Muscle layer of colon (tissue), 2 donors: ENCODE measurements at regions not wholly inside any gene's neighbourhood (a gene's known extent, or its start where the extent isn't known, plus 50 kb on each side); places are given as distances from the start of the nearest gene placed in this dataset.

Experiments
- H3K27ac ChIP-seq: one replicate; pipeline ENCODE4 v1.7.0; 2013; ENCODE audit warnings: low read depth, mild to moderate bottlenecking, low read length, moderate library complexity
- H3K27me3 ChIP-seq, 2 donors: one replicate each; pipeline ENCODE4 v1.7.0; 2013; ENCODE audit warnings: low read length in 2 of 2, mild to moderate bottlenecking in 2 of 2; ENCODE audit not compliant: insufficient read depth in 2 of 2, control insufficient read depth in 1 of 2
- H3K36me3 ChIP-seq: one replicate; pipeline ENCODE4 v1.7.0; 2013; ENCODE audit warnings: mild to moderate bottlenecking, low read length; ENCODE audit not compliant: insufficient read depth
- H3K4me1 ChIP-seq: one replicate; pipeline ENCODE4 v1.7.0; 2013; ENCODE audit warnings: mild to moderate bottlenecking, low read length; ENCODE audit not compliant: insufficient read depth
- H3K4me3 ChIP-seq, 2 donors: one replicate each; pipeline ENCODE4 v1.7.0; 2013; ENCODE audit warnings: low read length in 2 of 2, low read depth in 1 of 2, mild to moderate bottlenecking in 1 of 2, moderate library complexity in 1 of 2
- H3K9ac ChIP-seq: one replicate; pipeline ENCODE4 v1.7.0; 2013; ENCODE audit warnings: low read length
- H3K9me3 ChIP-seq: one replicate; pipeline ENCODE4 v1.7.0; 2013; ENCODE audit warnings: mild to moderate bottlenecking, low read length
- donor health status: abdominal sarcoma.
- donor health status: Adenocarcinoma of cecum.

DNA sequence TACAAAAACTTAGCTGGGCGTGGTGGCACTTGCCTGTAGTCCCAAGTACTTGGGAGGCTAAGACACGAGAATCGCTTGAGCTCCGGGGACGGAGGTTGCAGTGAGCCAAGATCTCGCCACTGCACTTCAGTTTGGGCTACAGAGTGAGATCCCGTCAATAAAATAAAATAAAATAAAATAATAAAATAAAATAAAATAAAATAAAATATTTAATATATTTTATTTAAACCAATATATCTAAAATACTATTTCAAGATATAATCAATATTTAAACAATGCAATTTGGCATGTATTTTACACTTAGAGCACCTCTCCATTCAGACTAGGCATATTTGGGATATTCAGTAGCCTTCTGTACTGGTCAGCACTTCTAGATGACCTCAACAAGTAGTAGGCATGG, 142.1 kb downstream of the FOXA2 start:
- Histone ChIP-seq H3K36me3 (no peaks in the 10 kb centered on the region), H3K4me1 (peaks cover 7% of the 10 kb centered on the region), H3K27ac (no peak overlapping the region), H3K27me3 (no peaks in the 10 kb centered on the region), H3K4me3 (no peak overlapping the region), H3K9me3 (no peaks in the 10 kb centered on the region), H3K9ac (no peak overlapping the region)

DNA sequence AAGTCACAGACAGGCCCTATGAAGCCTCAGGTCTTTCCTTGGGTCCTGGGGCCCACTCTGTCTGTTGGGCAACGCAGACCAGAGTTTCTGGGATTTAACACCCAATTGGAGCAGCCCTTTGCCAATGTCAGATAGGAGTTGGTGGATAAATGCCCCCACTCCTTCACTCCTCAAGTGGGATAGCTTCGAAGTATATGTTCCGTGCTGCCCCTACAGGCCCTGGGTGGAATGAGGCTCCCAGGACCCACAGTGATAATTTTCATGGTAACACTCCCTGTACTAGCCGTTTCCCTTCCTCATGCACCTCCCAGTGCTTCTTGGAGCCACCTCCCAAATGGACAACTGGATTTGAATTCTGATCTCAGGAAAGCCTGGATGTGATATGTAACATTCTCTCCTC, 145.4 kb downstream of the FOXA2 start:
- H3K9me3 ChIP-seq: peaks cover 5% of the 10 kb centered on the region
- H3K9ac ChIP-seq: no peak overlapping the region
- H3K27me3 ChIP-seq: no peaks in the 10 kb centered on the region
- no peaks in the 10 kb centered on the region for H3K4me1 ChIP-seq
- H3K4me3 ChIP-seq: no peak overlapping the region
- no peak overlapping the region for H3K27ac ChIP-seq
- no peaks in the 10 kb centered on the region for H3K36me3 ChIP-seq

DNA sequence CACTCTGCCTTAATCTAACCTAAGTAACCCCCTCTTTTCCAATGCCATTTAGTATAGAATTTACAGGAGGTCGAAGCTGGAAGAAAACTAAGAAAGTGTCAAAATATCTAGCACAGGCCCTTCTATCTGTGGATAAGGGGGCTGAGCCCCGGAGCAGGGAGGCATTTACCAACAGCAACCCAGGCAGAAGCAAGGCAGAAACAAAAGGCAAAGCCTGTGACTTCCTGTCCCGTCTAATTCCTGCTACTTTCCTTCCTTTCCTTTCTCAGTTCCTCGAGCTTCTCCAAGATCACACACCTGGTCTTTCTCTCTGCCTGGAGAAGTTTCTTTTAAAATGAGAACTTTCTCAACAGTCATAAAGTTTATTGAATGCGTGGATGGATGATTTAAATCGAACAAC, 146.0 kb downstream of the FOXA2 start:
- Histone ChIP-seq H3K36me3 (no peaks in the 10 kb centered on the region), H3K9ac (no peak overlapping the region), H3K4me1 (no peaks in the 10 kb centered on the region), H3K9me3 (peaks cover 5% of the 10 kb centered on the region), H3K27ac (no peak overlapping the region), H3K4me3 (no peak overlapping the region), H3K27me3 (no peaks in the 10 kb centered on the region)

DNA sequence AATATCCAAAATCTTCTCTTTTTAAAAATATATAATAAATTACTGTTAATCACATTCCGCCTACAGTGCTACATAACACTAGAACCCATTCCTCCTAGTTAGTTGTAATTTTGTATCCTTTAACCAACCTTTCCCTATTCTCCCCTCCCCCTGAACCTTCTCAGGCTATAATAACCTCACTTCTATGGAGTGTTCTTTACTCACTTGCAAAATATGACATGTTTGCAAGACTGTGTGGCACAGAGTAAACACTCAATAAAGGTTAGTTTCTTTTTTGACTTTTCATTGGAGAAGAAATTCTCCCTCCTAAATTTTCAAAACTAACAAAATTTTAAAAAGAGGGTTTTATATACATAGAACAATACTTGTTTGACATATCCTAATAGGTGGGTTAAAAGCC, 147.0 kb downstream of the FOXA2 start:
- H3K9ac ChIP-seq: no peak overlapping the region
- H3K27ac ChIP-seq: no peak overlapping the region
- no peaks in the 10 kb centered on the region for H3K4me1 ChIP-seq
- H3K4me3 ChIP-seq: no peak overlapping the region
- no peaks in the 10 kb centered on the region for H3K27me3 ChIP-seq
- no peaks in the 10 kb centered on the region for H3K36me3 ChIP-seq
- peaks cover 5% of the 10 kb centered on the region for H3K9me3 ChIP-seq

DNA sequence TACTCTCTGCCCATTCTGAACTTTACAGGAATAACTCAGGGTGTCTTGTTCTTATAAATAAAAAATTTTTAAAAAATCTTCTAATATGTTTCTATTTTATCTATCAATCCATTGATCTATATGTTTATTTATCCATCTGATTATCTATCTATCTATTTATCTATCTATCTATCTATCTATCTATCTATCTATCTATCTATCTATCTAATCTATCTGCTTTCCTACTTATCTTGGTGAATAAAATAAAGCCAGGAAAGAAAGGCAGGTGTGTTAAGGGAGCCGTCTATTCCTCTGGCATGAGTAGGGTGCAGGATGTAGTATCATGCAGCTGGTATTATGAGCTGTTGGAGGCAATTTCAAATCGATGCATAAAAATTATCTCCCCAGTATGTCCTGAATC, 153.0 kb downstream of the FOXA2 start:
- peaks cover 5% of the 10 kb centered on the region for H3K9me3 ChIP-seq
- H3K36me3 ChIP-seq: no peaks in the 10 kb centered on the region
- H3K27me3 ChIP-seq: no peaks in the 10 kb centered on the region
- H3K9ac ChIP-seq: no peak overlapping the region
- no peak overlapping the region for H3K4me3 ChIP-seq
- H3K27ac ChIP-seq: no peak overlapping the region
- H3K4me1 ChIP-seq: no peaks in the 10 kb centered on the region

DNA sequence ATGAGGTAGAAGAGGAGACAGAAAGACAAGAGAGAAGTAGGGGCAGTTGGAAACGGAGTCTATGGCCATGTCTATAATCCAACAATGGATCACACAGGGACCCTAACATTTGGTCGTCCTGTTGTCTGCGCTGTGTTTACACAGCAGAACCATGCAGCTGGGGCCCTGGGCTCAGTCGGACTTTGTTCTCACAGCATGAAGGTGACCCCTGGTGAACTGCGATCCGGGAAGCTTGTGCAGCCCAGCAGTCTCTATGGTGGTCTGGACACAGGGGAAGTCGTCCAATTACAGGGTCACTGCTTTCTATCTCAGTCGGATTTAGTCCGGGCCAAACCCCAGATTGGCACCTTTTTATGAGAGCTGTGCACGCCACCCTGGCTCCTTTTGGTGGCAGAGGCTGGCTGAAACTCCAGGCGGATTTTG, 153.6 kb downstream of the FOXA2 start:
- no peak overlapping the region for H3K27ac ChIP-seq
- H3K36me3 ChIP-seq: no peaks in the 10 kb centered on the region
- peaks cover 5% of the 10 kb centered on the region for H3K9me3 ChIP-seq
- H3K27me3 ChIP-seq: no peaks in the 10 kb centered on the region
- H3K4me3 ChIP-seq: no peak overlapping the region
- H3K9ac ChIP-seq: no peak overlapping the region
- no peaks in the 10 kb centered on the region for H3K4me1 ChIP-seq

DNA sequence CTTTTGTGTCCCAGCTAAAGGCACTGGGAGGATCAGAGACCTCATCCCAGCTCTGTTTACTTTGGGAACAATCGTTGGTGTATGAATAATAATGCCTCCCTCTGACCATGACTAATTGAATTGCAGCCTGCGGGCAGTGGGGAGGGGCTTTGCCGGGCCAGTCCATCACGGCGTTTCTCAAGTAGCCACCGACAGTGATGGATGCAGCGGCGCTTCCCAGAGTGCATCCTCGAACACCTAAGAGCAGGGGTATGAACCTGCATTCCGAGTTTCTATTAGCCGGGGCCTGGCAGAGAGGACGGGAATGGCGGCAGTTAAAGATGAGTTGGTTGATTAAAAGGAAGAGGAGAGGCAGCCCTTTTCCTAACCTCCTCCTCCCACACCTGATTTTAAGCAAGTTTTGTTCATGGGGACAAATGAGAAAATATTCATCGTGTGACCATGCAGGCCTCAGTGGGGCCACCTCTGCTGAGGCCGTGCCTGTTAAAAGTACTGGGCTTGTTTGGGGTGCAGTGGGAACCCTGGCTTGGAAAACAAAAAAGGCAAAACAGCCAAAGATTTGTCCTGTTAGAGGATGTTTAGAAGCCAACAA, 154.1 kb downstream of the FOXA2 start:
- Histone ChIP-seq H3K4me1 (no peaks in the 10 kb centered on the region), H3K9ac (no peak overlapping the region), H3K9me3 (peaks cover 5% of the 10 kb centered on the region), H3K4me3 (no peak overlapping the region), H3K27ac (no peak overlapping the region), H3K36me3 (no peaks in the 10 kb centered on the region), H3K27me3 (no peaks in the 10 kb centered on the region)

DNA sequence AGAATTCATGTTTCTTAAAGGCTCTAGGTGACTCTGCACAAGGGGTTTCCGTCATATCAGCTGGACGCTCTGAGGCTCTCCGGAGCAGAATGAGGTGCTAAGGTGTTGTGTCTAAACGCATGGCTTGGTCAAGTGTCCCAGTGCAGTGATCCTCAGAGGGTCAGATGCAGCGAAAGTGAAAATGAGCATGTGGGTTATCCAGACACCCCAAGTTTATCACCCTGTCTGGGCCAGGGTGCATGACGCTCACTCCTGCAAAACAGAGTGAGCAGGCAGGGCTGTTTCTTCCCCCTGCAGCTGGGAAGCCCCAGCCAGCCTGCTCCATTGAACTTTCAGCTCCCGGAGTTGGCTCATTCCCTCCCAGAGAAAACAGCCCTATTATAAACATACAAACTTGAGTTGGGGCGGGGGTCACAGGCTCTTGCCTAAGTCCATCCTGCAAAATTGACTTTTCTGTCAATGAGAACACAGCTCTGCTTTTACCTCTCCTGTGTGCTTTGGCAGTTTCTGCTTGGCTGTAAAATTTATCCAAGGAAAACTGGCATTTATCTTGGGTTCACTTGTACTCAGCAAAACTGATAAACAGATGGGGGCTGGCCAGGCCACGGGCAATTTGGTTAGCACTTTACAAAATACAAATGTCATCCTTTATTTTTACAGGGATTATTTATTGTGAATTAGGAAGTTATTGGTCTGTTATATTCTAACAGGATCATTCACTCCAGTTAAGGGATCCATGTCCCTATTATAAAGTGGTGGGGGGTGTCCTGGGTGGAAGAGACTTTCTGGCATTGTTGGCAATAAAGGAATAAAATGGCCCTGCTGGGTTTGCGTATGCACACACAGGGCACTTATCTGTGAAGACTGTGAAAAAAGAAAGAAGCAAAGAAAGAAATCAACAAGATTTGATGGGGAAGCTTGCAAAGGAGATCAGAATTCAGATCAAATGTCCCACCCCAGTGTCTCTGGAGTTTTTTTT, 154.9 kb downstream of the FOXA2 start:
- Histone ChIP-seq H3K4me1 (no peaks in the 10 kb centered on the region), H3K9ac (no peak overlapping the region), H3K36me3 (no peaks in the 10 kb centered on the region), H3K27me3 (no peaks in the 10 kb centered on the region), H3K4me3 (no peak overlapping the region), H3K27ac (no peak overlapping the region), H3K9me3 (peaks cover under 1% of the 10 kb centered on the region)

DNA sequence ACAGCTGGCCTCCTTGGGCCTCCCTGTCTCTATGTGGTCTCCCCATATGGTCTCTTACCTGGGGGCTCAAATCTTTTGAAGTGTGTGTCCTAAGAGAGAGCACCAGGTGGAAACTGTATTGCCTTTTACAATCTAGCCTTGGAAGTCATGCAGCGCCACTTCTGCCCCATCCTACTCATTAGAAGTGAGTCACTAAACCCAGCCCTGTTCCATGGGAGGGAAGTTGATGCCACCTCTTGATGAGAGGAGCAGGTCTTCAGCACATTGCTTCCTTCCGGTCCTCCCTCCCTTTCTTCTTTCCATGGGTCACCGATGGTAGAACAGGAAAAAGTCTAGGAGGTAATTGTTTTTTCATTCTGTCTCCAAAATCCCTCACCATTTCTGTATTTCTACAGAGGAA, 156.3 kb downstream of the FOXA2 start:
- Histone ChIP-seq H3K36me3 (no peaks in the 10 kb centered on the region), H3K4me3 (no peak overlapping the region), H3K4me1 (no peaks in the 10 kb centered on the region), H3K9me3 (no peaks in the 10 kb centered on the region), H3K9ac (no peak overlapping the region), H3K27me3 (no peaks in the 10 kb centered on the region), H3K27ac (no peak overlapping the region)

DNA sequence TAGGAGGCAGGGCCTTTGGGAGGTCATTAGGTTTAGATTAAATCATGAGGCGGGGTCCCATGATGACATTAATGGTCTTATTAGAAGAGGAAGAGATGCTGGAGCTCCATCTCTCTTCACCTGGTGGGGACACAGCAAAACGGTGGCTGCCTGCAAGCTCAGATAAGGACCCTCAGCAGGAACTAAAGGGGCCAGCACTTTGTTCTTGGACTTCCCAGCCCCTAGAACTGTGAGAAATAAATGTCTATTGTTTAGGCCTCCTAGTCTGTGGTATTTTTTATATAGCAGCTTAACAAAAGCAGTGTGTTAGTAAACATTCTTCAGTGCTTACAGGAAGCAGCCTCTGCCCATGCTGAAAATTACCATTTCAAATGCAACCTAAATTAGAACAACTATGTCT, 157.6 kb downstream of the FOXA2 start:
- Histone ChIP-seq H3K4me1 (no peaks in the 10 kb centered on the region), H3K4me3 (no peak overlapping the region), H3K9ac (no peak overlapping the region), H3K36me3 (no peaks in the 10 kb centered on the region), H3K27ac (no peak overlapping the region), H3K9me3 (no peaks in the 10 kb centered on the region), H3K27me3 (no peaks in the 10 kb centered on the region)

DNA sequence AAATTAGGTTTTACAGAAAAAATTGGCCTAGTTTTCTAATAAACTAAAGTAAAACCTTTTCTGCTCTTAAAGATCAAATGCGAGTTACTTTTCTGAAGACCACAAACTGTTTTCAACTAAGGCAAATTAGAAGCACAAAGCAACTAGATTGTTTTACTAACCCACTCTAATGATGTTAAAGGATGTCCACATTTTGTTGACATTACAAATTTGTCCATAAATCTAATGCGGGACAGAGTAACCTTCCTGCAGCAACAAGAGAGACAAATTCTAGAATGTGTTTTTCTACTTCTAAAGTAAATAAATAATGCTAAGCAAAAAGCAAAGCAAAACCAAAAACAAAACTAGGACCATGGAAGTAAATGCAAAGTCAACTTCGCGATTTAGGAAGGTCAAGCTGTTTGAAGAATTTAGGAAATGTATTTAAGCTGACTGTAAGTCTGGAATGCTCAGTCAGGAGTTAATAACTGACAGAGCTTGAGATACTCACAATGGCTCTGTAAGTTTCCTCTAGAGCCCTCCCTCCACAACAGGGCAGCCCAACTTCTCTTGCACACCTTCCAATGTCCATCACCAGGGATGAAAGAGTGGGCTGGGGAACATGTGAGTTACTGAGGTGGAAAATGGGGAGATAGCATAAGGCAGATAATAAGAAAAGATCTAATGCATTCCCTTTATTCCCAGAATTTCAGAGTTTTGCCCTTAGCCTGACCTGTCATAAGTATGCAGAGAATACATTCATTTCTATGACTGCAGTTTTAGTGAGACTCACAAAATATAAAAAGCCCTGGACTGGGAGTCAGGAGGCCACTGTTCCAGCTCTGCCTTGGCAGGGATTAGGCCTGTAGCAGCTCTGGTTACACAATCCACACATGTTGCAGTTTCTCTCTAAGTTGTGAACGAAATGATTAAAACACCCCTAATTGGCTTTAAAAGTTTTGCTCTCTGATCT, 158.8 kb downstream of the FOXA2 start:
- Histone ChIP-seq H3K27ac (no peak overlapping the region), H3K4me1 (no peaks in the 10 kb centered on the region), H3K27me3 (no peaks in the 10 kb centered on the region), H3K9me3 (no peaks in the 10 kb centered on the region), H3K36me3 (no peaks in the 10 kb centered on the region), H3K4me3 (no peak overlapping the region), H3K9ac (no peak overlapping the region)
